NCI-H1092 (cell line): ENCODE measurements at regions not wholly inside any gene's neighbourhood (a gene's known extent, or its start where the extent isn't known, plus 50 kb on each side); places are given as distances from the start of the nearest gene placed in this dataset.

Source experiments
- DNase-seq: peaks from one replicate; lab custom pipeline; 2025; lab: John Stamatoyannopoulos, UW

- no peak for DNase-seq
Measured at GRCh38 chr4:19776929-19777328, 474.8 kb upstream of the SLIT2 start.

DNA sequence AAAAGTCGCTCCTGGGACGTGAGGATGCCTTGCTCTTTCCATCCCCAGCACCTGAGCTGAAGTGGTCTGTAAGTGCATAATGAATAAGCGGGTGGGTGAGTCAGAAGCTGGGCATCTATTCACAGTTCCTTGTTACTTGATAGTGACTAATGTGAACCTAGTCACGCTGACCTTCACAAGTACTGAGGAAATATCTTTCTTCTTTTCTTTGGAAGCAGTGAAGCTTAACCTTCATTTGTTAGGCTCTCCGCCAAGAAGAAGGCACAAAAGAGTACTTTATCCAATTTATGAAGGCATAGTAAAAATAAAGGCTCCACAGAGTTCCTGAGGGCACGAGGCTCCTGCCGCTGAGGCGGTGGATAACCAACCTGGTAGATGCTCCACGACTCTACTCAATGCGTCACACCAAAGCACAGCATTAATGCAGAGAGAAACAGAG is 475.7 kb upstream of the SLIT2 start:
- peak; percentile 32 for DNase-seq

- no peak for DNase-seq
Measured at GRCh38 chr4:19774690-19775256, 476.9 kb upstream of the SLIT2 start.

GRCh38 chr4:19772581-19772980 is 479.1 kb upstream of the SLIT2 start:
- no peak for DNase-seq

DNA sequence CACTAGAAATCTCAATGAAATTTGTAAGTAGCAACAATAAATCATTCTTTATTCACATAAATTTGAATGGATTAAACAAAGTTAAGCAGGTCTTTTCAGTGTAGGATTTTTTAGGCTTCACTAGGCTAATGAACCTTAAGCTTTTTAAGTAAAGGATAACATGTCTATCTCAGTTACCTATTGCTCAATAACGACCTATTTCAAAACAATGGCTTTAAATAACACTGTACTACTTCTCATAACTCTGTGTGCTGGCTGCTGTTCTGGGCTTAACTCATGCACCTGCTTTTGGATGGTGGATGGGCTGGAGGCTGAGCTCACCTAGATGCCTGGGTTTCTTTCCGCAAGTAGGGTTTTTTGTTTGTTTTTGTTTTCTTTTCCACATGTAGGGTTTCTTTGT is 495.0 kb upstream of the SLIT2 start:
- no peak for DNase-seq

DNA sequence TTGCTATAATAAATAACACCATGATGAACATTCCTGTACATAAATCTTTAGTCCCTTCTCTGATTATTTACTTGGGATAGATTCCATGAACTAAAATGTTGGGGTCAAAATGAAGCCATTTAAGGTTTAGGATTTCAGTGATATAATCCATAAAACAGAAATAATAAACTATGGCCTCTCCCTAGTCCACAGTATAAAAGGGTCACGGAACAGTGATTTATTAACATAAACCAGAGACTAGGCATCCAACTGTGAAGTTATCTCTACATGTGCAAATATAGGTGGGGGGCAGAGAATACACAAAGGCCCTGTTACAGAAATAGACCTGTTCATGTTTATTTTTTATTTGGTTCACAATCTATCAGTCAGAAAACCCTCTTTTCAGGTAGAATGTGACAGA is 499.1 kb upstream of the SLIT2 start:
- DNase-seq, result no peak

- DNase-seq, result no peak
Measured at GRCh38 chr4:19748519-19749479, 502.9 kb upstream of the SLIT2 start.

DNA sequence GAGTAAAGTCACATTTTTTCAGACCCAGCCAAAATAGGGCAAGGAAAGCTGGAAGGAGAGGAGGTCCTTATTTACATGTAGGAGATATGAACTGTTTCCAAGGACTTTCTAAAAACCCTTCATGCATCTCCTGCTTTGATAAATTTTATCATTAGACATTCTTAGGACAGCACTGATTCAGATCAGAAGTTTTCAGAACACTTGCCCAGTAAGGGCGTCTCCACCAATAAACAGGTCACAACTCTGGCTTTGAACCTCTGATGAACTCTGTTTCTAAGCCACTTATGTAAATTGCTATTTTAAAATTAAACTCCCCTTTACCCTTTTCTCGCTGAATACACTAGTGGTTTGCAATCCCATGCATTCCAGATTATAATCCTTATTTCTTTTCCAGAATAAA is 505.3 kb upstream of the SLIT2 start:
- DNase-seq, result no peak

GRCh38 chr4:19743115-19743638 is 508.5 kb upstream of the SLIT2 start:
- no peak for DNase-seq

GRCh38 chr4:19739101-19739651 is 512.5 kb upstream of the SLIT2 start:
- DNase-seq, result no peak

- DNase-seq, result no peak
Measured at GRCh38 chr4:19736968-19737756, 514.5 kb upstream of the SLIT2 start.

DNA sequence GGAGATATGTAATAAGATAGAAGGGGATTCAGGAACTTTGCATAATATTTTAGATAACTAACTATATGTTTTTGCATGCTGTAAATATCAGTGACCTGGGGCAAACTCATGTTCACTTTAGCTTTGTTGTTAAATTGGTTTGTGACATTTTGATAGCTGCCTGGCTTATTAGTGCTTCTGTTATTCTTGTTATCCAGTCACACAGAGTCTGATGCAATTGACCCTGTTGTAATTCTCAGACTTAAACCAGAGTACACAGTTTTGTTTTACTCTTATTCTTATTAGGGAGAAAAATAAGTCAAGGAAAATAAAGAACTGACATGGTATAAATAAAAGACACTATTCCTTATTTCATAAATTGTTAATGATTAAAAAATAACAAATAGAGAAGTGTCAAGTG is 516.7 kb upstream of the SLIT2 start:
- no peak for DNase-seq

DNA sequence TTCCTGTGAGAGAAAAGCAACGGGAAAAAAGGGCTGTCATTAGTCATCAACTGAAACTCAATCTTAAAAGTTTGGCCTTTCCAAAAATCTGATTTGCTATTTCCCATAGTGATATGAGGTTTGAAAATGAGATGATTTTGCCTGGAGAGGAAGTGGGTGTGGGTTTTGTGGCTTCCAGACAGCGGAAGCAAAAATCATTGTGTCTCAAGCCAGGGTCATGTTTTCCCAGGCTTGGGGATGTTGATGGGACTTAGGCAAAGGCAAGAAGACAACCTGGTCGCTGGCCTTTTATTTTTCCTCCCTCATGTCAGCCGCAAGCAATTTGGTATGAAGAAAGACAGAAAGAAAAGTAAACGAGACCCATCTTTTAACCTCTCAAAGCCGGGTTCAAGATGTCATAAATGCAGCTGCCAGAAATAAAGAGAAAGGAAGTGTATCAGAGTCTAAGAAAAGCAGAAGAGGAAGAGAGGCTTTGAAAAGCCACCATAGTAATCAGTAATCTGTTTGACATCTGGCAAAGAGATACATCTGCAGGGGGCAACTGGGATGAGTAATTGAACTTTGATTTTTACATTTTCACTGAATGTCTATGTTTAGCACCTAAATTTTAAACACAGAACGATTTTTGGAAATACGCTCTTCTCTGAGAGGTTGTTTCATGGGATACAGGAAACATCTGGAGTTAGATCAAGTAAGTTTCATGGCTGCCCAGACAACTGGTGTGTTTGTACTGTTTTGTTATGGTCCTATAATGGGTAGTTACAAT is 521.6 kb upstream of the SLIT2 start:
- no peak for DNase-seq

GRCh38 chr4:19728773-19729172 is 522.9 kb upstream of the SLIT2 start:
- no peak for DNase-seq

GRCh38 chr4:19727141-19727540 is 524.6 kb upstream of the SLIT2 start:
- DNase-seq, result no peak

DNA sequence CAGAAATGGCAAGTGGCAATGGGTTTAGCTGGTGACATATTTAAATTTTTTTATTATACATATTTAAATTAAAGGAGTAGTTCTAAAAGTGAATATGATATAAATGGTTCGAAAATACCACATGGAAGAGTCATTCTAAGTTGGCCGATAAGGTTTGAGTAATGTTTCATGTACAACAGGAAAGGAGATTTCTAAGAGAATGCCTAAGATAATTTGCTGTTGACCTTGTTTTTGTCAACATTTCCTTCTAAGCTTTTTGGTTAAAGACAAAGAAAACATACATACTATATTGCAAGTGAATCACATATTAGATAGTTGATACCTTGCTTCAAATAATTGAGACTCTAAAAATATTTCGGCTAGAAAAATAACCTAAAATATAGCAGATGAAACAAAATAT is 526.6 kb upstream of the SLIT2 start:
- no peak for DNase-seq

- DNase-seq, result no peak
Measured at GRCh38 chr4:19722404-19722803, 529.3 kb upstream of the SLIT2 start.

DNA sequence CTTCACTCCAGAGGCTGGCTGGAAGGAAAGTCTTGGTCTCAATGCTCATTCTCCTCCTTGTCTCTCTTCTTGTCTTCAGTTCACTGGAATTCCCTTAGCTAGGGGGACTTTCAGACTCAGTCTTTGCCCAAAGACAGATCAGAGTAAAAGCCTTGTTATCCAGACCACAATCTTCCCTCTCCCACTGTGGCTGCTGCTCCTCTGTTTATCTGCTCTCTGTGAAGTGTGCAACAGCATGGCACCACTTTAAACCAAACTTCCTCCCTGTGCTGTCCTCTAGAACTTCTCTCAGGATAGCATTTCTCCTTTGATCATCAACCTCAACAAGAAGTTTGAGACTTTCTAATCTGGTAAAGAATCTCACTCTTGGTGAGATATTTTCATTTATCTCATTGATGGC is 530.1 kb upstream of the SLIT2 start:
- no peak for DNase-seq

DNA sequence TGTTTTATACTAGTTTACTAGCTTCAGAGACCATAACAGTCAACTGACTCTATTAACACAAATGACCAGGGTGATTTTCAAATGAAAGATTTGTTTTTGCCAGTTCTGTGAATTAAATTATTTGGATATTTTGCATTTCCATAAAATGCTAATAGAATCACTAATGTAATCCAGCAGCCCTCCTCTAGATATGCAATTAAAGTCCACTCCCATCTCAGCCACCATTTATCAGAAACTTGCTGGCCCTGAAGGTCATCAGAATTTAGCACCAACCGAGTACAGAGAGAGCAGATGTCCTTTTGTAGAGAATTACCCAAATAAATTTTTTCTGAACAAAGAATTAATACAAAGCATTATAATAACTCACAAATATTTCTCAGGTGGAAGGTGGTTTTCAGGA is 531.1 kb upstream of the SLIT2 start:
- DNase-seq, result no peak

GRCh38 chr4:19720190-19720589 is 531.5 kb upstream of the SLIT2 start:
- DNase-seq, result no peak

- no peak for DNase-seq
Measured at GRCh38 chr4:19711871-19712270, 539.8 kb upstream of the SLIT2 start.
